Ovary (tissue), 3 donors: ENCODE measurements at regions not wholly inside any gene's neighbourhood (a gene's known extent, or its start where the extent isn't known, plus 50 kb on each side); places are given as distances from the start of the nearest gene placed in this dataset.

Source experiments
- EP300 ChIP-seq: sonication (generic); formaldehyde crosslinking; IDR thresholded peaks from one replicate; pipeline ENCODE4 v1.6.1; 2017; ENCODE audit warnings: antibody characterized with exemption
- POLR2A ChIP-seq: fragments of 450-650 bp; IDR thresholded peaks from one replicate; pipeline ENCODE4 v1.6.1; 2017; ENCODE audit warnings: antibody characterized with exemption, mild to moderate bottlenecking, moderate library complexity
- TF ChIP-seq, protein P1 (sequence below), 3 donors: fragments of 450-650 bp in 2 of 3; fragments of 200-600 bp in 1 of 3; IDR thresholded peaks; one replicate each; pipeline versions ENCODE4 v1.5.1 to v1.8.0; 2016 to 2022; ENCODE audit warnings: antibody characterized with exemption in 3 of 3, mild to moderate bottlenecking in 1 of 3
- donor health status: DM: no; HTN: no; CAD: no.

DNA sequence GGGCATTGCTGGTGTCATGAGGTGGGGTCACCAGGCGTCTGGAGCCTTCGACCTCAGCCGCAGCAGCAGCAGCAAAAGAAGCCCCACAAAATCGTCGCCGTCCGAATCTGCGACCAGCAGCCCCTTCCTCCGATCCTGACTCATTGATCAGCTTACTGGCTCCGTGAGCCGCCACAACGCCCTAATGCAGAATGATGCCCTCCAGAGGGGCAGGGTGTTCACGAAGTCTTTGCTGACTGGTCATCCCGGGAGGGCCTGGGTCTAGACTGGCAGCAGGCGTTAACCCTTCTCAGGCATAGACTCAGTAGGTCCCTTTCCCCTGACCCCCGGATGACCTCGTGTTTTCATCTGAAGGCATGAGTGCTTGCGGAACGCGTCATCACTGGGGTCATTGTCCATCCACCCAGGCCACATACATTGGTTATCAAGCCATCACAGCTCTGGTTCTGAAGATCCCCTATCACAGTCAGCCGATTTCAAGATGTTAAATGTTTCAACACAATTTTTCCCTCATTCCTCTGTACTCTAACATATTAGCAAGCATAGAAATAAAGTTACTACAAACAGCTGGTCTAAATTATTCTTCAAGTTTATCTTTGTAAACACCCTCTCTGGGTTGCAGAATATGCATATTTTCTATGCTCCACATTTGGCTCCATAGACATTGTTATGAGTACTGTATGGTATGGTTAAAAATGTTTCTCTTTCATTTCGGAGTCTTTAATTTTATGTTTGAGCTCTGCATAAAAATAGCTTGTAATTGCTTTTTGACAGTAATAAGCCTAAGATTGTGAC is 83.3 kb upstream of the SALL3 start:
- TF ChIP-seq, protein P1, sequence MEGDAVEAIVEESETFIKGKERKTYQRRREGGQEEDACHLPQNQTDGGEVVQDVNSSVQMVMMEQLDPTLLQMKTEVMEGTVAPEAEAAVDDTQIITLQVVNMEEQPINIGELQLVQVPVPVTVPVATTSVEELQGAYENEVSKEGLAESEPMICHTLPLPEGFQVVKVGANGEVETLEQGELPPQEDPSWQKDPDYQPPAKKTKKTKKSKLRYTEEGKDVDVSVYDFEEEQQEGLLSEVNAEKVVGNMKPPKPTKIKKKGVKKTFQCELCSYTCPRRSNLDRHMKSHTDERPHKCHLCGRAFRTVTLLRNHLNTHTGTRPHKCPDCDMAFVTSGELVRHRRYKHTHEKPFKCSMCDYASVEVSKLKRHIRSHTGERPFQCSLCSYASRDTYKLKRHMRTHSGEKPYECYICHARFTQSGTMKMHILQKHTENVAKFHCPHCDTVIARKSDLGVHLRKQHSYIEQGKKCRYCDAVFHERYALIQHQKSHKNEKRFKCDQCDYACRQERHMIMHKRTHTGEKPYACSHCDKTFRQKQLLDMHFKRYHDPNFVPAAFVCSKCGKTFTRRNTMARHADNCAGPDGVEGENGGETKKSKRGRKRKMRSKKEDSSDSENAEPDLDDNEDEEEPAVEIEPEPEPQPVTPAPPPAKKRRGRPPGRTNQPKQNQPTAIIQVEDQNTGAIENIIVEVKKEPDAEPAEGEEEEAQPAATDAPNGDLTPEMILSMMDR (IDR thresholded peaks at IDR 0.05) = no peak
- no peak for TF ChIP-seq POLR2A
- no peak for TF ChIP-seq EP300
